Spinal cord (tissue), 9 donors: ENCODE measurements at regions not wholly inside any gene's neighbourhood (a gene's known extent, or its start where the extent isn't known, plus 50 kb on each side); places are given as distances from the start of the nearest gene placed in this dataset.

Source experiments
- DNase-seq, 6 donors: peaks; one replicate each; pipeline versions ENCODE4 v3.0.0 to v3.0.0-alpha.2; 2013 to 2015; ENCODE audit warnings: low spot score in 6 of 6, low read depth in 4 of 6
- H3K27ac ChIP-seq: one replicate; pipeline ENCODE4 v1.5.1; 2013; ENCODE audit warnings: low read depth, low read length, control low read depth
- H3K27me3 ChIP-seq: one replicate; pipeline ENCODE4 v1.6.1; 2013; ENCODE audit warnings: low read length; ENCODE audit not compliant: control insufficient read depth, insufficient read depth
- H3K36me3 ChIP-seq: one replicate; pipeline ENCODE4 v1.6.1; 2013; ENCODE audit warnings: low read length; ENCODE audit not compliant: control insufficient read depth, insufficient read depth
- H3K4me1 ChIP-seq: one replicate; pipeline ENCODE4 v1.6.1; 2013; ENCODE audit warnings: low read length; ENCODE audit not compliant: control insufficient read depth, insufficient read depth
- H3K4me3 ChIP-seq: one replicate; pipeline ENCODE4 v1.5.1; 2013; ENCODE audit warnings: low read depth, low read length, control low read depth
- H3K9me3 ChIP-seq: one replicate; pipeline ENCODE4 v1.6.1; 2013; ENCODE audit warnings: low read length; ENCODE audit not compliant: control insufficient read depth, insufficient read depth
- WGBS: methylation state at CpG from one replicate; pipeline ENCODE4 v1.1.5; 2013; ENCODE audit warnings: missing lambda C conversion rate; ENCODE audit not compliant: insufficient coverage; 5-methylcytosine and 5-hydroxymethylcytosine counted together
- donor health status: healthy.

- Histone ChIP-seq H3K9me3 (no peaks in the 10 kb centered on the region), H3K4me3 (no peak overlapping the region), H3K27ac (no peak overlapping the region), H3K36me3 (no peaks in the 10 kb centered on the region), H3K4me1 (no peaks in the 10 kb centered on the region), H3K27me3 (no peaks in the 10 kb centered on the region)
- WGBS: no CpG with 5 or more reads among the region's 2 CpGs
- no peak for DNase-seq
These were observed 369.1 kb downstream of the S1PR1 start for GRCh38 chr1:101605878-101606277.

GRCh38 chr1:101613546-101613945 lies 376.7 kb downstream of the S1PR1 start:
- no peak for DNase-seq
- H3K36me3 ChIP-seq: no peaks in the 10 kb centered on the region
- H3K9me3 ChIP-seq: no peaks in the 10 kb centered on the region
- no peaks in the 10 kb centered on the region for H3K4me1 ChIP-seq
- H3K4me3 ChIP-seq: no peak overlapping the region
- no peaks in the 10 kb centered on the region for H3K27me3 ChIP-seq
- no peak overlapping the region for H3K27ac ChIP-seq

GRCh38 chr1:101618900-101619299 lies 377.8 kb downstream of the OLFM3 start:
- H3K27me3 ChIP-seq: no peaks in the 10 kb centered on the region
- no peaks in the 10 kb centered on the region for H3K36me3 ChIP-seq
- no peaks in the 10 kb centered on the region for H3K4me1 ChIP-seq
- H3K9me3 ChIP-seq: no peaks in the 10 kb centered on the region
- no peak overlapping the region for H3K4me3 ChIP-seq
- no peak for DNase-seq
- H3K27ac ChIP-seq: no peak overlapping the region
- 100% methylated on average over 2 of the region's 5 CpGs for WGBS

DNA sequence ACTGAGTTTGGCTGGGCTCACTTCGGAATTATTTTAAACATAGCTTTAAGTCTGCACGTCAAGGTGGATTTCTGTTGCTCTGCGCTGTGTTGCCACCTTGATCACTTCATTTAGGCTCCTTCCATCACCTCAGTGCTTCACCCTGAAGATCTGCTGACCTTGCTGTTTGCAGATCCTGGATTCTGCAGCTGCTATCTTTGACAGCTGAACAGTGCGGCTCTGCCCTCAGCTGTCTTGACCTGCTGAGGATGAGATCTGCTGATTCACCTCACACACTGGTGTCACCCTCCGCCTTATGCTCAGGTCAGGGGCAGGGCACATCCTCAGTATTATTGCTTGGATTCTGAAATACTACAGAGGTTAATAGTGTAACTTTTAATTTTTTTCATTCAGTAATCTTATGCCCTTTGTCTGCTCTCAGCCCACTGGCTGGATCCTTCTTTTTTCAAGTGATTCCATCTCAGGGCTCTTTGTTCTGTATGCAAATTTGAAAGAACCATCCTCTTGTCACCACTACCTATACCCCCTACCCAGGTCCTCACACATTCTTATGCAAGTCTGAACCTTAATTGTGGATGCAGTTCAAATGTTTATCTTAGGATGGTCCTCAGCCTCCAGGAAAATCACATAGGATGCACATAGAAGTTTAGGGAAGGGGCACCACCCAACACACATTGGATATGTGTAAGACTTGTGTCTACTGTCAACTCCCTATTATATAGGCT lies 364.0 kb downstream of the OLFM3 start:
- Histone ChIP-seq H3K4me1 (no peaks in the 10 kb centered on the region), H3K9me3 (no peaks in the 10 kb centered on the region), H3K36me3 (no peaks in the 10 kb centered on the region), H3K27me3 (no peaks in the 10 kb centered on the region), H3K27ac (no peak overlapping the region), H3K4me3 (no peak overlapping the region)
- DNase-seq: no peak
- WGBS: 84% methylated on average over 4 of the region's 5 CpGs

DNA sequence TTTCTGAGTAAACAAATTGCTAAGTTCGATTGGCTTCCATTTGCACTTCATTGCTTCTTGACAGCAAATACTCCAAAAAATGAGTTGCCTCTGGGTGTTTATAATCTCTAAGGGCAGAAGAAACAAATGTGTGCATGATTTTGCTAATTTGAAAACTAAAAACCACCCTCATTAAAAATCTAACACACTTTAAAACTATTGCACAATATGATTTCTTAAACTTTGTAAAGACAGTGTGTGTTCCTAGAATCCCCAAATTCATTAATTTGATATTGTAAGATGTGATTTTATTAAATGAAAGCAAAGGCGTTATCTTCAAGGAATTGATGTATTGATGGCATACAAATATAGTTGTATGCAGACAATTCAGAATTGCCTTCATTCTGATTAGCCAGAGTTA lies 350.9 kb downstream of the OLFM3 start:
- Histone ChIP-seq H3K27ac (no peak overlapping the region), H3K4me3 (no peak overlapping the region), H3K4me1 (no peaks in the 10 kb centered on the region), H3K36me3 (no peaks in the 10 kb centered on the region), H3K9me3 (no peaks in the 10 kb centered on the region), H3K27me3 (no peaks in the 10 kb centered on the region)
- WGBS: no CpG with 5 or more reads among the region's 2 CpGs
- DNase-seq: no peak

DNA sequence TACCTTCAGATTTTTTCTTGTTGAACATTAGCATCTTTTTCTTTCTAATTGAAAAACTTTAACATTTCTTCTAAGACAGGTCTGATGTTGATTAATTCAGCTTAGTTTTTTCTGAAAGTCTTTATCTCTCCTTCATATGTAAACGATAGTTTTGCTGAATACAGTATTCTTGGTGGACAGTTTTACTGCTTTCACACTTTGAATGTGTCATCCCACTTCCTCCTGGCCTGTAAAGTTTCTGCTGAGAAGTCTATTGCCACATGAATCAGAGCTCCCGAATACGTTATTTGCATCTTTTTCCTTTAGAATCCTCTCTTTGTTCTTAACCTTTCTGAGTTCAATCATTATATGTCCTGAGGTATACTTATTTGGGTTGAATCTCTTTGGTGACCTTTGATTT lies 344.2 kb downstream of the OLFM3 start:
- no CpG with 5 or more reads among the region's 3 CpGs for WGBS
- no peaks in the 10 kb centered on the region for H3K27me3 ChIP-seq
- H3K4me3 ChIP-seq: no peak overlapping the region
- no peak for DNase-seq
- H3K9me3 ChIP-seq: no peaks in the 10 kb centered on the region
- no peak overlapping the region for H3K27ac ChIP-seq
- H3K4me1 ChIP-seq: no peaks in the 10 kb centered on the region
- H3K36me3 ChIP-seq: no peaks in the 10 kb centered on the region

DNA sequence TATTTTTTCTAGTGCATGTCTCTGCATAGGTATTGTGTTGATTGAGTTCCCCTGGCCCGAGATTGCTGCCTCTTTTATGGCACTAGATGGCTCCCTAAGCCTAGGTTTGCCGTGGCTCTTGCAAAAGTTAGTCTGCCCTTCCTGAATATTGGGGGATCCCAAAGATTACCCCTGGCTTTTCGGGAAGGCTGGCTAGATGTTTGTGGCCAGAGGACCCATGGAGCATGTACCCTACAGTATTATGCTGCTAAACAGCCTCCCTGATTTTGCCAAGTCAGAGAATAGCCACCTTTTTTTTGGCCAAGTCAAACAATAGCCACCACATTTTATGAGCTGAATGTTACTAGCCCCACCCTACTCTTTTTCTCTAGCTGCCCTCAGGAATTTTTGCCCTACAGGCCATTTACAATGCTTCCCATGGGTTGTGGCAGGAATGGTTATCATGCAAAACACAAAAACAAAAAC lies 343.2 kb downstream of the OLFM3 start:
- Histone ChIP-seq H3K9me3 (no peaks in the 10 kb centered on the region), H3K36me3 (no peaks in the 10 kb centered on the region), H3K4me3 (no peak overlapping the region), H3K27ac (no peak overlapping the region), H3K4me1 (no peaks in the 10 kb centered on the region), H3K27me3 (no peaks in the 10 kb centered on the region)
- DNase-seq: peak in 1 of 6 donors; percentile 6
- 13% methylated on average over 3 of the region's 3 CpGs for WGBS

DNA sequence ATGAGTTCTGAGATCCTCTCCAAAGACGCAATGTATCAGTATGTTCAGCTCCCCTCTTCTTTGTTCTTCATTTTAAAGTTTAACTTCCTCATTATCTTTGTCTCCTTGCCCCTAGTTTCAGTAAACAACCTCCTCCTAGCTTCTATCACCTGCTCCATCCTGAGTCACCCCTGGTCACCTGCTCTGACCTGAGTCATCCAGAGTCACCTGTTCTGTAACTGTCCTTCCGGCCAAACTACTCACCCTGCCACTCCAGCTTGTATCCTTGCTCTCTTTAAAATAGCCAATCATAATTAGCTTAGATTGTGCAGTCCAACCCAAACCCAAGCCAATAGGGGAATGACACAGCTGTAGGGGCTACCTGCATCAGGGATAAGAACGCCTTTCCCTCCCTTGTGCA lies 332.0 kb downstream of the OLFM3 start:
- H3K27me3 ChIP-seq: no peaks in the 10 kb centered on the region
- no peaks in the 10 kb centered on the region for H3K4me1 ChIP-seq
- no peak overlapping the region for H3K4me3 ChIP-seq
- no peak overlapping the region for H3K27ac ChIP-seq
- WGBS: 93% methylated on average over 2 of the region's 3 CpGs
- H3K9me3 ChIP-seq: peaks cover 6% of the 10 kb centered on the region
- no peak for DNase-seq
- H3K36me3 ChIP-seq: no peaks in the 10 kb centered on the region

GRCh38 chr1:101667761-101668160 lies 329.0 kb downstream of the OLFM3 start:
- Histone ChIP-seq H3K4me3 (no peak overlapping the region), H3K27me3 (no peaks in the 10 kb centered on the region), H3K4me1 (no peaks in the 10 kb centered on the region), H3K36me3 (no peaks in the 10 kb centered on the region), H3K9me3 (no peaks in the 10 kb centered on the region), H3K27ac (no peak overlapping the region)
- DNase-seq: no peak
- WGBS: no CpG with 5 or more reads among the region's 2 CpGs

DNA sequence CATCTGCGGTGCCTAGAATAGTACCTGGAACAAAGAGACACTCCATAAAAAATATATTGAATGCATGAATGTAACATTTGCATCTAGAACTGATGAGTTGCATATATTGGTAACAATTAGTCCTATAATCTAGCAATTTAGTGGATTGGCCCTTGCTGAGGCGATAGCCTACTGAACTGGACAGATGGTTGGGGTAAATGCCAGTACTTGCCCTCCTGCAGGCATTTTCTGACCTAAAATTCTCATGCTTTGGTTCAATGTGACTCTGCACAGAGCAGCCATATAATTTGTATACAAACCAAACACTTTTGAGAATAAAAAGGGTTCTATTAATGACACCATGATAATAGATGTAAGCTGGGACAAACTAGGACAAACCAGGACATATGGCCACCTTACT lies 313.6 kb downstream of the OLFM3 start:
- Histone ChIP-seq H3K27ac (no peak overlapping the region), H3K4me1 (no peaks in the 10 kb centered on the region), H3K27me3 (no peaks in the 10 kb centered on the region), H3K9me3 (no peaks in the 10 kb centered on the region), H3K4me3 (no peak overlapping the region), H3K36me3 (no peaks in the 10 kb centered on the region)
- no peak for DNase-seq
- WGBS: no CpG with 5 or more reads among the region's 2 CpGs
